ENCODE measurements at regions not wholly inside any gene's neighbourhood (a gene's known extent, or its start where the extent isn't known, plus 50 kb on each side); places are given as distances from the start of the nearest gene placed in this dataset.

- TF ChIP-seq CTCF (IDR thresholded peaks at IDR 0.05; ENCODE audit: control extremely low read depth, extremely low read depth) = no peak
- peaks cover 0 to 6% (median 0%) of the 10 kb centered on the region in 4 donors for H3K9me3 ChIP-seq (ENCODE audit: control insufficient read depth in 4 of 4, insufficient read depth in 3 of 4, low read length in 3 of 4)
- no peak overlapping the region for H3K4me3 ChIP-seq
- H3K9ac ChIP-seq (ENCODE audit: insufficient read depth in 1 of 2, low read length in 2 of 2) = no peak overlapping the region
- no peaks in the 10 kb centered on the region for H3K36me3 ChIP-seq (ENCODE audit: control insufficient read depth in 4 of 4, insufficient read depth in 4 of 4, low read length in 4 of 4)
- DNase-seq (no peak), ATAC-seq (ENCODE audit: insufficient read depth, low FRiP score) (no peak)
- 70 to 75% methylated on average over 9 of the region's 9 CpGs for WGBS, 2 donors
- no peaks in the 10 kb centered on the region for H3K27me3 ChIP-seq (ENCODE audit: control insufficient read depth in 3 of 3, insufficient read depth in 3 of 3, low read length in 2 of 3)
- no peak overlapping the region for H3K27ac ChIP-seq (ENCODE audit: low read depth in 1 of 2, low read length in 1 of 2)
- no peaks in the 10 kb centered on the region for H3K4me1 ChIP-seq (ENCODE audit: control insufficient read depth in 5 of 5, insufficient read depth in 5 of 5, low read length in 5 of 5)
These were observed 183.8 kb downstream of the LRATD1 start for GRCh38 chr2:14816069-14817060.

GRCh38 chr2:14817848-14818247 lies 185.3 kb downstream of the LRATD1 start:
- WGBS, 2 donors = 77 to 84% methylated on average over 4 of the region's 4 CpGs
- no peak overlapping the region for H3K9ac ChIP-seq (ENCODE audit: insufficient read depth in 1 of 2, low read length in 2 of 2)
- H3K4me1 ChIP-seq (ENCODE audit: control insufficient read depth in 5 of 5, insufficient read depth in 5 of 5, low read length in 5 of 5) = no peaks in the 10 kb centered on the region
- H3K27me3 ChIP-seq (ENCODE audit: control insufficient read depth in 3 of 3, insufficient read depth in 3 of 3, low read length in 2 of 3) = no peaks in the 10 kb centered on the region
- H3K4me3 ChIP-seq = no peak overlapping the region
- no peak overlapping the region for H3K27ac ChIP-seq (ENCODE audit: low read depth in 1 of 2, low read length in 1 of 2)
- no peaks in the 10 kb centered on the region for H3K36me3 ChIP-seq (ENCODE audit: control insufficient read depth in 4 of 4, insufficient read depth in 4 of 4, low read length in 4 of 4)
- H3K9me3 ChIP-seq (ENCODE audit: control insufficient read depth in 4 of 4, insufficient read depth in 3 of 4, low read length in 3 of 4) = peaks cover 0 to 5% (median 0%) of the 10 kb centered on the region in 4 donors
- no peak for ATAC-seq (ENCODE audit: insufficient read depth, low FRiP score)
- TF ChIP-seq CTCF (IDR thresholded peaks at IDR 0.05; ENCODE audit: control extremely low read depth, extremely low read depth) = no peak
- DNase-seq = no peak

GRCh38 chr2:14826518-14826917 lies 194.0 kb downstream of the LRATD1 start:
- Histone ChIP-seq H3K9ac (ENCODE audit: insufficient read depth in 1 of 2, low read length in 2 of 2) (no peak overlapping the region), H3K27ac (ENCODE audit: low read depth in 1 of 2, low read length in 1 of 2) (no peak overlapping the region), H3K4me1 (ENCODE audit: control insufficient read depth in 5 of 5, insufficient read depth in 5 of 5, low read length in 5 of 5) (no peaks in the 10 kb centered on the region), H3K27me3 (ENCODE audit: control insufficient read depth in 3 of 3, insufficient read depth in 3 of 3, low read length in 2 of 3) (no peaks in the 10 kb centered on the region), H3K36me3 (ENCODE audit: control insufficient read depth in 4 of 4, insufficient read depth in 4 of 4, low read length in 4 of 4) (no peaks in the 10 kb centered on the region), H3K4me3 (no peak overlapping the region), H3K9me3 (ENCODE audit: control insufficient read depth in 4 of 4, insufficient read depth in 3 of 4, low read length in 3 of 4) (no peaks in the 10 kb centered on the region)
- DNase-seq = no peak
- ATAC-seq (ENCODE audit: insufficient read depth, low FRiP score) = no peak
- 95% methylated on average over 1 of the region's 1 CpG for WGBS, 2 donors
- TF ChIP-seq CTCF (IDR thresholded peaks at IDR 0.05; ENCODE audit: control extremely low read depth, extremely low read depth) = no peak

All from lung (tissue), 11 donors.